Panc1 (cell line): ENCODE measurements at regions not wholly inside any gene's neighbourhood (a gene's known extent, or its start where the extent isn't known, plus 50 kb on each side); places are given as distances from the start of the nearest gene placed in this dataset.
"Not testable (repeated sequence)": the region's sequence is repeated elsewhere in the genome, so short reads cannot be mapped to it uniquely, and the experiment has no call there.

ENCODE experiments used
- ATAC-seq: fragments of 200-7000 bp; cut with Tn5 transposase; 2 replicates; pipeline ENCODE4 v1.9.1; 2020; ENCODE audit warnings: mild to moderate bottlenecking, moderate library complexity
- BruUV-seq: library from RNA; stranded (reverse); fragments of 400-500 nt; replicated peaks from 2 replicates; lab custom pipeline; 2021; lab: Mats Ljungman, UMichigan
- CTCF ChIA-PET: fragments of 300-600 bp; sonication (Branson Sonifier 250); formaldehyde crosslinking; loops from one replicate; lab custom pipeline; 2022; ENCODE audit warnings: antibody characterized with exemption; lab: Charles Lee
- POLR2A ChIA-PET: fragments of 300-600 bp; sonication (Branson Sonifier 250); formaldehyde crosslinking; loops from one replicate; lab custom pipeline; 2022; ENCODE audit warnings: antibody characterized with exemption; lab: Charles Lee
- DNase-seq: peaks from one replicate; pipeline ENCODE4 v3.0.0-alpha.2; 2010; ENCODE audit warnings: low read depth, low spot score
- H3K27ac ChIP-seq: 2 replicates; pipeline ENCODE4 v1.5.1; 2011; ENCODE audit warnings: mild to moderate bottlenecking, low read length, inconsistent platforms
- H3K27me3 ChIP-seq: fragments of 200-500 bp; sonication (Bioruptor generic); 2 replicates; pipeline ENCODE4 v1.6.0; 2014; ENCODE audit warnings: low read length, inconsistent platforms; ENCODE audit not compliant: control insufficient read depth, insufficient read depth
- H3K36me3 ChIP-seq: fragments of 200-500 bp; sonication (Bioruptor generic); 2 replicates; pipeline ENCODE4 v1.5.1; 2014; ENCODE audit warnings: inconsistent platforms, mild to moderate bottlenecking, low read length, moderate library complexity; ENCODE audit not compliant: control insufficient read depth, insufficient read depth
- H3K4me1 ChIP-seq: 2 replicates; pipeline ENCODE4 v1.5.1; 2011; ENCODE audit warnings: inconsistent platforms, mild to moderate bottlenecking, low read length, moderate library complexity; ENCODE audit not compliant: control insufficient read depth, insufficient read depth
- H3K4me3 ChIP-seq, 2 experiments: 2 replicates each; pipeline ENCODE4 v1.5.1; 2011 to 2012; ENCODE audit warnings: low read depth in 2 of 2, low read length in 2 of 2, mild to moderate bottlenecking in 2 of 2, inconsistent platforms in 1 of 2, moderate library complexity in 1 of 2
- H3K9me3 ChIP-seq: fragments of 200-500 bp; sonication (Bioruptor generic); 2 replicates; pipeline ENCODE4 v1.5.1; 2014; ENCODE audit warnings: low read depth, mild to moderate bottlenecking, inconsistent platforms, low read length, moderate library complexity; ENCODE audit not compliant: control insufficient read depth, insufficient read depth
- CTCF ChIP-seq: fragments of 450-650 bp; IDR thresholded peaks from 2 replicates; pipeline ENCODE4 v1.5.1; 2017; ENCODE audit warnings: mild to moderate bottlenecking
- POLR2AphosphoS5 ChIP-seq: IDR thresholded peaks from 2 replicates; pipeline ENCODE4 v1.6.1; 2012; ENCODE audit warnings: mild to moderate bottlenecking, low read depth, low read length, moderate library complexity
- REST ChIP-seq, 2 experiments: IDR thresholded peaks; 2 replicates each; pipeline ENCODE4 v1.6.1; 2011 to 2012; ENCODE audit warnings: low read depth in 2 of 2, control low read depth in 1 of 2, low read length in 1 of 2, mild to moderate bottlenecking in 1 of 2, moderate library complexity in 1 of 2; ENCODE audit not compliant: insufficient read depth in 1 of 2
- SIN3A ChIP-seq: IDR thresholded peaks from 2 replicates; pipeline ENCODE4 v1.6.1; 2012; ENCODE audit warnings: low read depth, mild to moderate bottlenecking, low read length, moderate library complexity, borderline replicate concordance; ENCODE audit not compliant: insufficient read depth
- TCF7L2 ChIP-seq: IDR thresholded peaks from 2 replicates; pipeline ENCODE4 v1.6.1; 2011; ENCODE audit warnings: mild to moderate bottlenecking, low read depth, low read length, inconsistent platforms
- in situ Hi-C: cut with HindIII; loops from 2 replicates; pipeline ENCODE4 v1.10.0; 2016; ENCODE audit warnings: low sequenced_read_pairs, low pct_unique_long_range_greater_than_20kb
- intact Hi-C: fragments of 100-400 bp; cut with micrococcal nuclease; formaldehyde crosslinking; loops from one replicate; pipeline ENCODE4 v1.10.0; 2022; ENCODE audit not compliant: unreplicated experiment

GRCh38 chr18:14189858-14190257 lies 57.6 kb upstream of the ZNF519 start:
- peak; percentile 95 for ATAC-seq
- no TSS peak for BruUV-seq
- ChIA-PET CTCF (no interaction called here), POLR2A (no interaction called here)
- H3K9me3 ChIP-seq, result no peaks in the 10 kb centered on the region
- intact Hi-C loops, result no loop called here
- H3K27ac ChIP-seq, result no peak overlapping the region
- H3K4me1 ChIP-seq, result no peaks in the 10 kb centered on the region
- in situ Hi-C loops, result no loop called here
- H3K36me3 ChIP-seq, result no peaks in the 10 kb centered on the region
- peak; percentile 89 for DNase-seq
- no peaks in the 10 kb centered on the region for H3K27me3 ChIP-seq
- no peak for TF ChIP-seq TCF7L2
- TF ChIP-seq REST (IDR thresholded peaks at IDR 0.05; ENCODE audit: insufficient read depth in 1 of 2, low read depth in 2 of 2, low read length in 1 of 2), result no peak
- TF ChIP-seq POLR2AphosphoS5, result no peak
- no peak for TF ChIP-seq CTCF
- no peak for TF ChIP-seq SIN3A
- H3K4me3 ChIP-seq, result no peak overlapping the region

- DNase-seq (peak; percentile 47), ATAC-seq (0 out of 2 replicates have a peak, but pooled peaks have one; percentile 66)
- H3K27ac ChIP-seq, POLR2A ChIA-PET, H3K4me3 ChIP-seq, CTCF ChIA-PET, in situ Hi-C loops, BruUV-seq, H3K9me3 ChIP-seq, H3K36me3 ChIP-seq, H3K27me3 ChIP-seq, intact Hi-C loops, H3K4me1 ChIP-seq: not testable (repeated sequence)
Observed at GRCh38 chr18:14188751-14189406, 56.6 kb upstream of the ZNF519 start.
